Colonic mucosa (tissue), 4 donors: ENCODE measurements at regions not wholly inside any gene's neighbourhood (a gene's known extent, or its start where the extent isn't known, plus 50 kb on each side); places are given as distances from the start of the nearest gene placed in this dataset.

ENCODE experiments used
- DNase-seq: peaks from one replicate; pipeline ENCODE4 v3.0.0-alpha.2; 2020
- H3K27ac ChIP-seq: fragments of 200-600 bp; one replicate; pipeline ENCODE4 v1.8.0; 2021
- H3K27me3 ChIP-seq: fragments of 200-600 bp; one replicate; pipeline ENCODE4 v1.8.0; 2021
- H3K36me3 ChIP-seq: fragments of 200-600 bp; one replicate; pipeline ENCODE4 v1.8.0; 2021
- H3K4me1 ChIP-seq: fragments of 200-600 bp; one replicate; pipeline ENCODE4 v1.8.0; 2021; ENCODE audit warnings: mild to moderate bottlenecking
- H3K4me3 ChIP-seq: fragments of 200-600 bp; one replicate; pipeline ENCODE4 v1.8.0; 2021
- H3K9ac ChIP-seq, 2 donors: one replicate each; pipeline ENCODE4 v1.7.0; 2013; ENCODE audit warnings: control low read depth in 2 of 2, low read depth in 2 of 2, low read length in 2 of 2
- H3K9me3 ChIP-seq: fragments of 200-600 bp; one replicate; pipeline ENCODE4 v1.8.0; 2021
- CTCF ChIP-seq: fragments of 200-600 bp; IDR thresholded peaks from one replicate; pipeline ENCODE4 v1.8.0; 2022; ENCODE audit warnings: antibody characterized with exemption, mild to moderate bottlenecking
- intact Hi-C: fragments of 100-400 bp; cut with DNase I; formaldehyde crosslinking; loops from one replicate; pipeline ENCODE4 v1.14.1; 2022
- donor health status: healthy.
- donor health status: DM: no; HTN: no; CAD: no.
- donor health status: DM: no; HTN: no; CAD: no.

DNA sequence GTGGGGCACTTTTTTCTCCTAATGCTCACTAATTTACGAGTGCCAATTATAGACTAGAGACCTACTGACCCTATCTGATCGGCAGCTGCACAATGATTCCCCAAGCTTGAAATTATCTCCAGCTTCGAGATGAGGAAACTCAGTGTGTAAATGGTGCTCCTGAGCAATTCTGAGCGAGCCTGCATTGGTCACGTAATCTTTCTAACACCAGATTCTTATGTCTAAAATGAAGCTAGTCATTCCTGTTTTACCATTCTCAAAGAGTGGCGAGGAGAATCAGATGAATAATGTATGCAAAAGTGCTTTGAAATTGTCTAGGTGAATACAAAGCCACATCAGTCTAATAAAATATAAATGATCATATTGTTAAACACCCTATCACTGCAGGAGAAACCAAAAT is 318.1 kb upstream of the FAM78B start:
- Histone ChIP-seq H3K36me3 (no peaks in the 10 kb centered on the region), H3K4me3 (no peak overlapping the region), H3K9ac (no peak overlapping the region), H3K27me3 (no peaks in the 10 kb centered on the region), H3K9me3 (no peaks in the 10 kb centered on the region), H3K4me1 (no peaks in the 10 kb centered on the region), H3K27ac (no peak overlapping the region)
- no peak for TF ChIP-seq CTCF
- DNase-seq: no peak
- intact Hi-C loops: no loop called here

- Histone ChIP-seq H3K9ac (no peak overlapping the region), H3K4me1 (no peaks in the 10 kb centered on the region), H3K4me3 (no peak overlapping the region), H3K27me3 (no peaks in the 10 kb centered on the region), H3K9me3 (no peaks in the 10 kb centered on the region), H3K27ac (no peak overlapping the region), H3K36me3 (no peaks in the 10 kb centered on the region)
- intact Hi-C loops: no loop called here
- TF ChIP-seq CTCF: no peak
- no peak for DNase-seq
Observed at GRCh38 chr1:166485620-166486019, 318.8 kb upstream of the FAM78B start.

- H3K36me3 ChIP-seq: no peaks in the 10 kb centered on the region
- H3K9me3 ChIP-seq: no peaks in the 10 kb centered on the region
- no peak overlapping the region for H3K9ac ChIP-seq
- intact Hi-C loops: no loop called here
- H3K4me3 ChIP-seq: no peak overlapping the region
- H3K27ac ChIP-seq: no peak overlapping the region
- H3K27me3 ChIP-seq: no peaks in the 10 kb centered on the region
- no peak for TF ChIP-seq CTCF
- DNase-seq: no peak
- no peaks in the 10 kb centered on the region for H3K4me1 ChIP-seq
Observed at GRCh38 chr1:166488327-166488726, 321.5 kb upstream of the FAM78B start.

DNA sequence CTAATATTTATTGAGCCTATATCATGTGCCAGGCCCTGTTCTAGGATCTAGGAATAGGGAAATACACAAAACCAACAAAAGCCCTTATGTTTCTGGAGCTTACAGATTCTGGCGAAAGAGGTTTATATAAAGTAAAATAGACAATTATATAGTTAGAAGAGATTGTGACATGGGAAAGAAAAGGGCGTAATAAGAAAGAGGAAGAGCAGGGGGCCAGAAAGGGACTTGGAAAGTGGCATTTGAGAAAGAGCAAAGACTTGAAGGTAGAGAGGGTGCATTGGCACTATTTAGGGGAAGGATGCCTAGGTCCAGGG is 322.5 kb upstream of the FAM78B start:
- no peaks in the 10 kb centered on the region for H3K9me3 ChIP-seq
- no peak for DNase-seq
- H3K4me3 ChIP-seq: no peak overlapping the region
- H3K4me1 ChIP-seq: no peaks in the 10 kb centered on the region
- H3K36me3 ChIP-seq: no peaks in the 10 kb centered on the region
- no peak overlapping the region for H3K27ac ChIP-seq
- H3K27me3 ChIP-seq: no peaks in the 10 kb centered on the region
- TF ChIP-seq CTCF: no peak
- peak overlapping the region in 1 of 2 donors; percentile 64 for H3K9ac ChIP-seq
- intact Hi-C loops: no loop called here

GRCh38 chr1:166489670-166490436 is 323.1 kb upstream of the FAM78B start:
- intact Hi-C loops: no loop called here
- no peak for TF ChIP-seq CTCF
- Histone ChIP-seq H3K4me3 (peak overlapping the region; percentile 28), H3K27me3 (no peaks in the 10 kb centered on the region), H3K9ac (peak overlapping the region; percentile 38 to 64), H3K27ac (peak overlapping the region; percentile 19), H3K36me3 (no peaks in the 10 kb centered on the region), H3K4me1 (no peaks in the 10 kb centered on the region), H3K9me3 (no peaks in the 10 kb centered on the region)
- DNase-seq: peak; percentile 20
